ENCODE measurements at regions not wholly inside any gene's neighbourhood (a gene's known extent, or its start where the extent isn't known, plus 50 kb on each side); places are given as distances from the start of the nearest gene placed in this dataset.

- no peaks in the 10 kb centered on the region for H3K27me3 ChIP-seq (ENCODE audit: insufficient read depth, low read length)
- no peak overlapping the region for H2BK5ac ChIP-seq (ENCODE audit: insufficient read length, low read length)
- no peak overlapping the region for H2BK120ac ChIP-seq (ENCODE audit: low read depth, low read length, poor library complexity, severe bottlenecking)
- H3K36me3 Mint-ChIP-seq (ENCODE audit: insufficient read depth in 1 of 3, low read depth in 3 of 3): no peaks in the 10 kb centered on the region
- TF ChIP-seq, protein P1, sequence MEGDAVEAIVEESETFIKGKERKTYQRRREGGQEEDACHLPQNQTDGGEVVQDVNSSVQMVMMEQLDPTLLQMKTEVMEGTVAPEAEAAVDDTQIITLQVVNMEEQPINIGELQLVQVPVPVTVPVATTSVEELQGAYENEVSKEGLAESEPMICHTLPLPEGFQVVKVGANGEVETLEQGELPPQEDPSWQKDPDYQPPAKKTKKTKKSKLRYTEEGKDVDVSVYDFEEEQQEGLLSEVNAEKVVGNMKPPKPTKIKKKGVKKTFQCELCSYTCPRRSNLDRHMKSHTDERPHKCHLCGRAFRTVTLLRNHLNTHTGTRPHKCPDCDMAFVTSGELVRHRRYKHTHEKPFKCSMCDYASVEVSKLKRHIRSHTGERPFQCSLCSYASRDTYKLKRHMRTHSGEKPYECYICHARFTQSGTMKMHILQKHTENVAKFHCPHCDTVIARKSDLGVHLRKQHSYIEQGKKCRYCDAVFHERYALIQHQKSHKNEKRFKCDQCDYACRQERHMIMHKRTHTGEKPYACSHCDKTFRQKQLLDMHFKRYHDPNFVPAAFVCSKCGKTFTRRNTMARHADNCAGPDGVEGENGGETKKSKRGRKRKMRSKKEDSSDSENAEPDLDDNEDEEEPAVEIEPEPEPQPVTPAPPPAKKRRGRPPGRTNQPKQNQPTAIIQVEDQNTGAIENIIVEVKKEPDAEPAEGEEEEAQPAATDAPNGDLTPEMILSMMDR (conservative IDR thresholded peaks at IDR 0.05): no peak
- H4K20me1 ChIP-seq (ENCODE audit: control insufficient read depth, insufficient read depth, insufficient read length): no peaks in the 10 kb centered on the region
- H4K5ac ChIP-seq (ENCODE audit: insufficient read length, low read depth, low read length): no peak overlapping the region
- H3T11ph ChIP-seq (ENCODE audit: low read length): no peak overlapping the region
- no peaks in the 10 kb centered on the region for H3K79me1 ChIP-seq (ENCODE audit: insufficient read depth, low read depth, low read length, poor library complexity, severe bottlenecking)
- H4K91ac ChIP-seq (ENCODE audit: insufficient read length, low read depth, low read length): no peak overlapping the region
- H2BK12ac ChIP-seq (ENCODE audit: insufficient read length, low read depth, low read length): no peak overlapping the region
- H3K23ac ChIP-seq (ENCODE audit: insufficient read length, low read depth, low read length): no peak overlapping the region
- H3K4me1 ChIP-seq (ENCODE audit: insufficient read depth, low read length): no peaks in the 10 kb centered on the region
- H2AK5ac ChIP-seq (ENCODE audit: insufficient read length, low read length): no peak overlapping the region
- no CpG with 5 or more reads among the region's 2 CpGs for WGBS (ENCODE audit: extremely low coverage, insufficient read length, low lambda C conversion rate)
- DNase-seq: no peak
- H3K27ac Mint-ChIP-seq: no peak overlapping the region
- no peaks in the 10 kb centered on the region for H3K27me3 Mint-ChIP-seq (ENCODE audit: low read depth)
- H2AFZ ChIP-seq (ENCODE audit: low read length): no peak overlapping the region
- H3K4me3 Mint-ChIP-seq: no peak overlapping the region
- H3K79me2 ChIP-seq (ENCODE audit: insufficient read depth, low read length): no peaks in the 10 kb centered on the region
- no peaks in the 10 kb centered on the region for H3K23me2 ChIP-seq (ENCODE audit: insufficient read length, low read depth, low read length, poor library complexity, severe bottlenecking)
- H3K4me1 Mint-ChIP-seq: peaks cover 6 to 8% of the 10 kb centered on the region in 2 experiments
- no peak overlapping the region for H3K9ac ChIP-seq (ENCODE audit: extremely low read depth, insufficient read length, low read length)
- H2BK20ac ChIP-seq (ENCODE audit: low read depth, low read length, poor library complexity, severe bottlenecking): no peak overlapping the region
- H2BK15ac ChIP-seq (ENCODE audit: low read depth, low read length): no peak overlapping the region
- no peak overlapping the region for H4K8ac ChIP-seq (replicated peaks; ENCODE audit: insufficient read length, low read depth, low read length)
- no peak overlapping the region for H3K56ac ChIP-seq (ENCODE audit: insufficient read length, low read depth, low read length)
- no peak overlapping the region for H3K4ac ChIP-seq (ENCODE audit: low read depth, low read length)
- H3K9me3 Mint-ChIP-seq: no peaks in the 10 kb centered on the region
- no peak overlapping the region for H3K18ac ChIP-seq (ENCODE audit: insufficient read length, low read depth, low read length)
- no peak overlapping the region for H3K27ac ChIP-seq (ENCODE audit: insufficient read length, low read depth, low read length)
- H3K9me3 ChIP-seq (ENCODE audit: control insufficient read depth, low read depth, low read length): no peaks in the 10 kb centered on the region
- no peak overlapping the region for H3K14ac ChIP-seq (ENCODE audit: insufficient read depth, low read length)
- H3K4me2 ChIP-seq (ENCODE audit: insufficient read depth, insufficient read length, low read length): no peak overlapping the region
Observed at GRCh38 chr13:107091428-107091827, 523.5 kb upstream of the ARGLU1 start.

Data from H9 (cell line).